HG03571 (cell line): ENCODE measurements at regions not wholly inside any gene's neighbourhood (a gene's known extent, or its start where the extent isn't known, plus 50 kb on each side); places are given as distances from the start of the nearest gene placed in this dataset.

Experiments
- ATAC-seq: cut with Tn5 transposase; IDR thresholded peaks from one replicate; pipeline ENCODE4 v1.9.1; 2021; ENCODE audit not compliant: unreplicated experiment

- no peak for ATAC-seq
Observed at GRCh38 chr1:207971331-207972219, 60.6 kb upstream of the CD34 start.

DNA sequence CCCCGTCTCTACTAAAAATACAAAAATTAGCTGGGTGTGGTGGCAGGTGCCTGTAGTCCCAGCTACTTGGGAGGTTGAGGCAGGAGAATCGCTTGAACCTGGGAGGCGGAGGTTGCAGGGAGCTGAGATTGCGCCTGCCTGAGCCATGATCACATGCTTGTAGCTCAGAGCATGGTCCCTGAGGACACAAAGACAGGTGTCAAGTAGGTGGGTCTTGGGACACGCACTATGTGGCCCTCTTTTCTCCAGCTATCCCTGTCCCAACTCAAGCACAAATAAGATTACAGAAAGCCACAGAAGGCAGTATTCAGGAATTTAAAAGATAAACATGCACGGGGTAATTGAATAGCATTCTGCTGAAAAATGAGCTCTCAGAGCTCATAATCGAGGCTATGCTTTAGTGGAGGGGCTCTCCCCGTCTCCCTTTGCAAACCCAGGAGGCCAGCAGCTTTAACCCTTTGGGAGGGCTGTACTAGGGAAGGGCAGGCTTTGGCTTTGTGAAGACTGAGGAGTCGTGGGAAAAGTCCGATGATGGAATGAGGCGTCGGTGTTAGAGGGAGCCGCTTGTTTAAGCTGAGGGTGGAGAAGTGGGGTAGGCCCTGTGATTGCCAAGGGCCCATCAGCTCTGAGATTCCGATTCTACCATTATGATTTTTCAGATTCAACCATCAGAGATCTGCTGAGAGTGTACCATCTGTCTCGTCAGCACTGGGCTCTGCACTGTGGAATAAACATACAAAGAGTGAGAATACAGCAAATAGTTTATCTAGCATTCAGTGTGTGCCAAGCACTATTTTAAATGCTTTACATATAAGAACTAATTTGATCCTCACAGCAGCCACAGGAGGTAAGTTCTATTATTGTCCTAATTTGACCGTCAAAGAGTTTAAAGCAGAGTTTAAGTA is 59.7 kb upstream of the CD34 start:
- ATAC-seq, result no peak

- ATAC-seq, result no peak
Observed at GRCh38 chr1:207969528-207969927, 58.6 kb upstream of the CD34 start.

DNA sequence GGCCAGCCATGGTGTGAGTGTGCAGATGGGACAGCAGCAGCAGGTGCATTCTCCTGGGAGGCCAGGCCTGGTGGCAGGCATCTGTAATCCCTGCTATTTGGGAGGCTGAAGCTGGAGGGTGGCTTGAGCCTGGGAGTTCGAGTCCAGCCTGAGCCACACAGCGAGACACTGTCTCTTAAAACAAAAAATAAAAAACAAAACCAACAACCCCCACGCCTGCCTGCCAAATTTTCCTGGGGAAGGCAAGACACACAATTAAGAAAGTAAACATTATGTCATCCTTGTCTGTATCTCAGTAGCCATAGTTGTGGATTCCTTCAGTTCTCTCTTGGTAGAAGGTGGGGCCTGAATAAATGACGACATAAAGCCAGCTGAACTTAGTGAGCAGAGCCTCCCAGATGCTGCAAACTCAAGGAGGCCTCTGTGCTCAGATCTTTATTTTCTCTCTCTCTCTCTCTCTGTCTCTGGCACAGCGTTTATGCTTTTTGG is 57.6 kb upstream of the CD34 start:
- no peak for ATAC-seq

- ATAC-seq, result no peak
Observed at GRCh38 chr1:207967703-207968102, 56.8 kb upstream of the CD34 start.

GRCh38 chr1:207966521-207966920 is 55.6 kb upstream of the CD34 start:
- ATAC-seq, result no peak

DNA sequence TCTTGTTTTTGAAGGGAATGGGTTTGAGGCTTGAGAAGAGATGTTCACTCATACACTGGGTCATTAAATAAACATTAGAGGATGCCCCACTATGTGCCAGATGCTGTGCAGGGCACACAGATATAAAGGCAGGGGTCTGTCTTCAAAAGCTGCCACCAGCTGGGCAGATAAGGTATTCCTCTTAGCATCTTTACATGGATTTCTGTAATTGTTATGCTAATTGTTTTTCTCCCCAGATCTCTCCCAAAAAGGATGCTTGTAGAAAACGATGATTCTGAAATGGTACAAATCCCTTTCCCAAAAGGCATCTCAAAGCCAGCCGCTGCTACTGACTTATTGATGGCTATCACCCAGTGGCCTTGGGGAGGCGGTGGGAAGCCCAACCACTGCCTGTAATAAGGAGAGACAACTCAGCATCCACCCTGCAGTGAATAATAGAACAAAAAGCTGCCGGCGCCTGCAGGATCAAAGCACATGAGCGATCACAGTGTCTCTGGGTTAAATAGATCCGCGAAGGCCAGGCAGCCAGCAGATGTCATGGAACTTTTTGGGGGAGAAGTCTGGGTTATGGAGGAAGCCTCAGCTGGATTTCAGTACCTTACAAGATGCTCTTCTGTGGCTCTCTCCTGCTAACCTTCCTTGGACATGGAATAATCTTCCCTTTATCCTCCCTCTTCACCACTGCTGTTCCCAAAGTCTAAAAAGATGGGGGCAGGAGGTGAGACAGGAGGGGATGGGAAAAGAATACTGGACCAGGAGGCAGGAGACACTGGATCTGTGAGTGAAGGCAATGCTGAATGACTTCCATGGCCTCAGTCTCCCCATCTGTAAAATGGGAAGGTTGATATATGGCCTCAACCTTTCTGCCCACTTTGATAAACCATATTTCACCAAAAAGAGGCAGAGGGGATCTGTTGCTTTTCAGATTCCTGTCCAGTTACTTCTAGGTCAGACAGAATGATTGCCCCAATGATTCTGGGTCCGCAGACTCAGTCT is 54.8 kb upstream of the CD34 start:
- ATAC-seq, result no peak

GRCh38 chr1:207964195-207964966 is 53.5 kb upstream of the CD34 start:
- ATAC-seq, result no peak

- ATAC-seq, result peak; percentile 80
Observed at GRCh38 chr1:207963427-207964194, 52.7 kb upstream of the CD34 start.

DNA sequence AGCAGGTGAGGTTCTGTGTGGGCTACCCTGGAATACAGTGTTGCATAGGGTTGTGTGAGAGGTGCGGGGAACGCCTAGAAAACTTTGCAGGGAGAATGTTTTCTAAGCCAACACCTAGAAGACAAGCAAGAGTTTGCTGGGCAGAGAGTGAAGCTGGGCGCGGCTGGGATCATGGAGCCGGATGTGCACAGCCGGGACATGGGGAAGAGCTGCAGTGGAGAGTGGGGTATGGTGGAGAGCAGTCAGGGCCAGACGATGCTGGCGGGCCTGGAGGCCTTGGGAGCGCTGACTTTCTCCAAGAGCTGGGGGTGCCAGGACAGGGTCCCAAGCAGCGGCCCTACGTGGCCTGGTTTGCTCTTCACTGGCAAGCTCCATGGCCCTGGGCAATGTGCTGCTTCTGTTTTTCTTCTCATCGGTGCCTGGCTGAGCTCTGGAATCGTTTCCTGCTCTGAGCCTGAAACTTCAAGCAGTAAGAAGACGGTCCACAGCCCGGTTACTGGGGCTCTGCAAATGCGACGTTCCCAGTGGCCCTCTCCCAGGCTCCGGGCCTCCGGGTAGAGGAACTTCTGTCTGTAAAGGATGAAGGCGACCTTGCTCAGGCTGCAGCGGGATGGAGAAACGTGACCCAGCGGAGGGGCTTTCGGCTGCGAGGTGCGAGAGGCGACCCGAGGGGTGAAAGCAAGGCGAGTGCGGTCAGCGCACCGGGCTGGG is 51.9 kb upstream of the CD34 start:
- peak; percentile 29 for ATAC-seq
